Tibial artery (tissue), 4 donors: ENCODE measurements at regions not wholly inside any gene's neighbourhood (a gene's known extent, or its start where the extent isn't known, plus 50 kb on each side); places are given as distances from the start of the nearest gene placed in this dataset.
A peak's percentile ranks its signal among the peaks of the same experiment; 100 is the strongest.
"Not testable (repeated sequence)": the region's sequence is repeated elsewhere in the genome, so short reads cannot be mapped to it uniquely, and the experiment has no call there.

Experiments used
- DNase-seq, 2 donors: peaks; one replicate each; pipeline ENCODE4 v3.0.0-alpha.2; 2019
- H3K27ac ChIP-seq, 2 donors: fragments of 200-600 bp; sonication (generic) in 1 of 2; 1 replicate in 1 of 2; 2 replicates in 1 of 2; pipeline ENCODE4 v1.5.1; 2018 to 2019; ENCODE audit warnings: mild to moderate bottlenecking in 1 of 2
- H3K27me3 ChIP-seq, 2 donors: fragments of 200-600 bp; sonication (generic) in 1 of 2; one replicate each; pipeline versions ENCODE4 v1.5.1 to v1.6.0; 2016 to 2019
- H3K36me3 ChIP-seq, 3 donors: fragments of 200-600 bp; sonication (generic) in 2 of 3; one replicate each; pipeline ENCODE4 v1.5.1; 2016 to 2019; ENCODE audit warnings: mild to moderate bottlenecking in 2 of 3
- H3K4me1 ChIP-seq, 4 donors: fragments of 200-600 bp; sonication (generic) in 2 of 4; 1 replicate in 3 of 4; 2 replicates in 1 of 4; pipeline ENCODE4 v1.5.1; 2016 to 2019
- H3K4me3 ChIP-seq, 2 donors: fragments of 200-600 bp; sonication (generic) in 1 of 2; 1 replicate in 1 of 2; 2 replicates in 1 of 2; pipeline ENCODE4 v1.5.1; 2018 to 2019; ENCODE audit warnings: mild to moderate bottlenecking in 2 of 2
- H3K9me3 ChIP-seq, 3 donors: fragments of 200-600 bp; sonication (generic) in 1 of 3; one replicate each; pipeline ENCODE4 v1.5.1; 2016 to 2019
- CTCF ChIP-seq, 2 experiments: fragments of 200-600 bp in 1 of 2; fragments of 450-650 bp in 1 of 2; IDR thresholded peaks; one replicate each; pipeline ENCODE4 v1.5.1; 2017 to 2019; ENCODE audit warnings: antibody characterized with exemption in 2 of 2, mild to moderate bottlenecking in 1 of 2, moderate library complexity in 1 of 2
- intact Hi-C: fragments of 100-400 bp; cut with DNase I; formaldehyde crosslinking; loops from one replicate; pipeline ENCODE4 v1.15.0; 2023; ENCODE audit warnings: low total_unique reads

- H3K4me1 ChIP-seq = peaks cover 0 to 26% (median 21%) of the 10 kb centered on the region in 4 donors
- H3K9me3 ChIP-seq = no peaks in the 10 kb centered on the region
- H3K4me3 ChIP-seq = no peak overlapping the region
- peak overlapping the region; percentile 60 to 63 for H3K27ac ChIP-seq
- H3K27me3 ChIP-seq = no peaks in the 10 kb centered on the region
- H3K36me3 ChIP-seq = no peaks in the 10 kb centered on the region
- no peak for TF ChIP-seq CTCF (IDR thresholded peaks at IDR 0.05)
- intact Hi-C loops = no loop called here
- DNase-seq = no peak
These were observed 173.4 kb upstream of the CIBAR2 start for GRCh38 chr16:85285681-85286065.

- intact Hi-C loops = no loop called here
- Histone ChIP-seq H3K4me3 (peak overlapping the region in 1 of 2 donors; percentile 33), H3K27ac (peak overlapping the region; percentile 60 to 63), H3K4me1 (peaks cover 0 to 26% (median 21%) of the 10 kb centered on the region in 4 donors), H3K27me3 (no peaks in the 10 kb centered on the region), H3K36me3 (no peaks in the 10 kb centered on the region), H3K9me3 (no peaks in the 10 kb centered on the region)
- DNase-seq = peak; percentile 90 to 95
- TF ChIP-seq CTCF (IDR thresholded peaks at IDR 0.05) = no peak
These were observed 174.0 kb upstream of the CIBAR2 start for GRCh38 chr16:85286066-85286831.

GRCh38 chr16:85286951-85287814 is 174.9 kb upstream of the CIBAR2 start:
- Histone ChIP-seq H3K4me3 (peak overlapping the region in 1 of 2 donors; percentile 33), H3K4me1 (peaks cover 0 to 26% (median 21%) of the 10 kb centered on the region in 4 donors), H3K36me3 (no peaks in the 10 kb centered on the region), H3K27me3 (no peaks in the 10 kb centered on the region), H3K27ac (peak overlapping the region; percentile 60 to 63), H3K9me3 (no peaks in the 10 kb centered on the region)
- DNase-seq = peak; percentile 40 to 83
- intact Hi-C loops = no loop called here
- no peak for TF ChIP-seq CTCF (IDR thresholded peaks at IDR 0.05)

DNA sequence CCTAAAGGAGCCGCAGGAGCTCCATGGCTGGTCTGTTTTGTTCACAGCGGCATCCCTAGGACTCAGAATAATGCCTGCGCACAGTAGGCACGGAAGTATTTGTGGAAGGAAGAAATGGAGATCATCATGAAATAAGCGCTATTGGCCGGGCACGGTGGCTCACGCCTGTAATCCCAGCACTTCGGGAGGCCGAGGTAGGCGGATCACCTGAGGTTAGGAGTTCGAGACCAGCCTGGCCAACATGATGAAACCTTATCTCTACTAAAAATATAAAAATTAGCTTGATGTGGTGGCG is 175.5 kb upstream of the CIBAR2 start:
- H3K36me3 ChIP-seq, intact Hi-C loops, H3K27ac ChIP-seq, H3K4me3 ChIP-seq, H3K9me3 ChIP-seq, DNase-seq, H3K27me3 ChIP-seq: not testable (repeated sequence)
- peaks cover 0 to 26% (median 21%) of the 10 kb centered on the region in 4 donors for H3K4me1 ChIP-seq

DNA sequence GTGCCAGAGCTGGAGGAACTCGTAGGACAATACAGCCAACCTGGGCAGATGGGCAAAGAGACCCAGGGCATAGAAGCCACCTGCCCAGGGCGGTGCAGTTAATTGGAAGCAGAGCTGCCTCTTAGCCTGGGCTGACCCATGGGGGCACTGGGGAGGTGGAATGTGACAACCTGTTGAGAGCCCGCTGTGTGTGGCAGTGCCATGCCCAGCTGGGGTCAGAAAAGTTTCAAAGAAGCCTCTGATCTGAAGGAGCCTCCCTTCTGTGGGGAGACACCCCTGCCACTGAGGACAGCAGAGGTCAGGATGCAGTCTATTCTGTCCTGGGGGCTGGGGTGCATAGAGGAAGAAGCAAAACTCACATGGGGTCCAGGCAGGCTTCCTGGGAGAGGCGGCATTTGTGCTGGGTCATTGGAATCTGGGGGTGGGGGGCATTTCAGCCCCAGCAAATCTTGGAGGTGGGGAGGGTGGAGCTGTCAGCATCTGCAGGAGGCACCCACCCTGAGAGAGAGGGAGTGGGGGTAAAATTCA is 176.1 kb upstream of the CIBAR2 start:
- no peaks in the 10 kb centered on the region for H3K9me3 ChIP-seq
- intact Hi-C loops = no loop called here
- peaks cover 0 to 26% (median 21%) of the 10 kb centered on the region in 4 donors for H3K4me1 ChIP-seq

More for the DNA sequence above, 176.1 kb upstream of the CIBAR2 start:
- Histone ChIP-seq H3K36me3 (no peaks in the 10 kb centered on the region), H3K27me3 (no peaks in the 10 kb centered on the region), H3K4me3 (no peak overlapping the region), H3K27ac (no peak overlapping the region)
- DNase-seq = no peak
- no peak for TF ChIP-seq CTCF (IDR thresholded peaks at IDR 0.05)
